Suprapubic skin (tissue), 4 donors: ENCODE measurements at regions not wholly inside any gene's neighbourhood (a gene's known extent, or its start where the extent isn't known, plus 50 kb on each side); places are given as distances from the start of the nearest gene placed in this dataset.

Experiments used
- DNase-seq, 2 donors: peaks; one replicate each; pipeline ENCODE4 v3.0.0-alpha.2; 2019; ENCODE audit warnings: low spot score in 2 of 2
- H3K27ac ChIP-seq: fragments of 200-600 bp; sonication (generic); one replicate; pipeline ENCODE4 v1.5.1; 2019
- H3K27me3 ChIP-seq: fragments of 200-600 bp; sonication (generic); one replicate; pipeline ENCODE4 v1.5.1; 2019
- H3K36me3 ChIP-seq: fragments of 200-600 bp; sonication (generic); one replicate; pipeline ENCODE4 v1.5.1; 2019
- H3K4me1 ChIP-seq: fragments of 200-600 bp; sonication (generic); one replicate; pipeline ENCODE4 v1.5.1; 2019
- H3K4me3 ChIP-seq: fragments of 200-600 bp; sonication (generic); one replicate; pipeline ENCODE4 v1.5.1; 2019; ENCODE audit warnings: mild to moderate bottlenecking
- H3K9me3 ChIP-seq: fragments of 200-600 bp; sonication (generic); one replicate; pipeline ENCODE4 v1.5.1; 2019
- EP300 ChIP-seq: sonication (generic); formaldehyde crosslinking; IDR thresholded peaks from one replicate; pipeline ENCODE4 v1.6.1; 2017; ENCODE audit warnings: antibody characterized with exemption
- POLR2A ChIP-seq, 2 donors: fragments of 450-650 bp; IDR thresholded peaks; one replicate each; pipeline ENCODE4 v1.6.1; 2017; ENCODE audit warnings: antibody characterized with exemption in 2 of 2, mild to moderate bottlenecking in 2 of 2, moderate library complexity in 2 of 2
- POLR2AphosphoS5 ChIP-seq, 3 donors: sonication (generic); formaldehyde crosslinking; IDR thresholded peaks; one replicate each; pipeline ENCODE4 v1.6.1; 2017; ENCODE audit warnings: antibody characterized with exemption in 3 of 3
- WGBS: methylation state at CpG from one replicate; pipeline ENCODE4 v1.1.5; 2018; 5-methylcytosine and 5-hydroxymethylcytosine counted together
- TF ChIP-seq, protein P1 (sequence below), 2 donors: fragments of 200-600 bp in 1 of 2; fragments of 450-650 bp in 1 of 2; sonication (generic) in 1 of 2; IDR thresholded peaks; one replicate each; pipeline ENCODE4 v1.5.1; 2016 to 2019; ENCODE audit warnings: antibody characterized with exemption in 2 of 2, mild to moderate bottlenecking in 1 of 2, moderate library complexity in 1 of 2

DNA sequence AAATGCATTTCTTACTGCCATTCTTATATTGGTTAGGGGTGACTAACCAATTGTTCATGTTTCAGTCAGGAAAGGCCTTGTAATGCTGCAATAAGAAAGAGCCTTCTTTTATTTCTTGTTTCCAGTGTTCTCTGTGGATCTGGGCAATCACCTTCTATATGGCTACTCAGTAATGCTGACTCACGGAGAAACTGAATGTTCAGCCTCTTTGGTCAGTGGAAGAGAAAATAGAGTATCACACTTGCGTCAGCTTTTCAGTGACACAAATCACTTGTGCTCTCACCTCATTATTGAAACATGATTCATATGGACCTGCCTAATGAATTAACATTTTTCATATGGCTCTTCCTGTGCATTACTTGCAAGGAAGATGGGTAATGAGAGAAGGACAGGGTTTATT, 243.9 kb upstream of the POT1 start:
- Histone ChIP-seq H3K9me3 (no peaks in the 10 kb centered on the region), H3K4me3 (no peak overlapping the region), H3K27ac (no peak overlapping the region), H3K36me3 (no peaks in the 10 kb centered on the region), H3K4me1 (no peaks in the 10 kb centered on the region), H3K27me3 (no peaks in the 10 kb centered on the region)
- DNase-seq: no peak
- TF ChIP-seq POLR2AphosphoS5 (IDR thresholded peaks at IDR 0.05) (no peak), POLR2A (IDR thresholded peaks at IDR 0.05) (no peak), EP300 (no peak)
- TF ChIP-seq, protein P1, sequence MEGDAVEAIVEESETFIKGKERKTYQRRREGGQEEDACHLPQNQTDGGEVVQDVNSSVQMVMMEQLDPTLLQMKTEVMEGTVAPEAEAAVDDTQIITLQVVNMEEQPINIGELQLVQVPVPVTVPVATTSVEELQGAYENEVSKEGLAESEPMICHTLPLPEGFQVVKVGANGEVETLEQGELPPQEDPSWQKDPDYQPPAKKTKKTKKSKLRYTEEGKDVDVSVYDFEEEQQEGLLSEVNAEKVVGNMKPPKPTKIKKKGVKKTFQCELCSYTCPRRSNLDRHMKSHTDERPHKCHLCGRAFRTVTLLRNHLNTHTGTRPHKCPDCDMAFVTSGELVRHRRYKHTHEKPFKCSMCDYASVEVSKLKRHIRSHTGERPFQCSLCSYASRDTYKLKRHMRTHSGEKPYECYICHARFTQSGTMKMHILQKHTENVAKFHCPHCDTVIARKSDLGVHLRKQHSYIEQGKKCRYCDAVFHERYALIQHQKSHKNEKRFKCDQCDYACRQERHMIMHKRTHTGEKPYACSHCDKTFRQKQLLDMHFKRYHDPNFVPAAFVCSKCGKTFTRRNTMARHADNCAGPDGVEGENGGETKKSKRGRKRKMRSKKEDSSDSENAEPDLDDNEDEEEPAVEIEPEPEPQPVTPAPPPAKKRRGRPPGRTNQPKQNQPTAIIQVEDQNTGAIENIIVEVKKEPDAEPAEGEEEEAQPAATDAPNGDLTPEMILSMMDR (IDR thresholded peaks at IDR 0.05): no peak
- WGBS: 86% methylated on average over 2 of the region's 2 CpGs

DNA sequence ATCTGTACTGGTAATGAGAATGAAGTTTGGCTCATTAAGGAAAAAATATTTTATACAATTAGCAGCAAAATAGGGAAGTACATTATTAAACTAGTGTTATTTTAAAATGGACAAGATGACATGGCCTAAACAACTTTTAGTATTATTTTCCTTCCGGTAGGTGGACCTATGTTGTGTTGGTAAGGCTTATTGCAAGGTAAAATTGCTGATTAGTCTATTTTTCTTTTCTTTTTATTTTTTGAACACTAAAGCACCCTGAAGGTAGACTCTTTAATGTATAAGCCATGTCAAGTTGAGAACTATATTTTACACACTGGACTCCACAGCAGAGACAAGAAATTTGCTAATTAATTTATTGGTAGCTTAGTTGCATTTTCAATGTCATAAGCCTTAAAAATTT, 239.5 kb upstream of the POT1 start:
- Histone ChIP-seq H3K27me3 (no peaks in the 10 kb centered on the region), H3K4me3 (no peak overlapping the region), H3K4me1 (no peaks in the 10 kb centered on the region), H3K36me3 (no peaks in the 10 kb centered on the region), H3K9me3 (no peaks in the 10 kb centered on the region), H3K27ac (no peak overlapping the region)
- no peak for DNase-seq
- WGBS: 96% methylated on average over 1 of the region's 1 CpG
- TF ChIP-seq POLR2AphosphoS5 (IDR thresholded peaks at IDR 0.05): no peak
- no peak for TF ChIP-seq POLR2A (IDR thresholded peaks at IDR 0.05)
- TF ChIP-seq, protein P1 (IDR thresholded peaks at IDR 0.05): no peak
- no peak for TF ChIP-seq EP300

DNA sequence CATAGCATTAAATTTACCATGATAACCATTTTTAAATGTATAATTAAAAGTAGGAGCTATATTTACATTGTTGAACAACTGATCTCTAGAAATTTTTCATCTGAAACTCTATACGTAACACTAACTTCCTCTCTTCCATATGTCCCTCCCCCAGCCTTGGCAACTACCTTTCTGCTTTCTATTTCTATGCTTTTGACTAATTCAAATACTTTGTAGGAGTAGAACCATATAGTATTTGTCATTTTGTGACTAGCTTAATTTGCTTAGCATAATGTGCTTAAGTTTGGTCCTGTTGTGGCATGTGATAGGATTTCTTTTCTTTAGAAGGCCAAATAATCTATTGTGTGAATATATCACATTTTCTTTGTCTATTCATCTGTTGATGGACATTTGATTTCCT, 225.3 kb upstream of the POT1 start:
- H3K4me1 ChIP-seq: no peaks in the 10 kb centered on the region
- H3K36me3 ChIP-seq: no peaks in the 10 kb centered on the region
- WGBS: 88% methylated on average over 1 of the region's 1 CpG
- H3K27me3 ChIP-seq: no peaks in the 10 kb centered on the region
- no peak overlapping the region for H3K4me3 ChIP-seq
- no peaks in the 10 kb centered on the region for H3K9me3 ChIP-seq
- DNase-seq: no peak
- H3K27ac ChIP-seq: no peak overlapping the region
- TF ChIP-seq, protein P1 (IDR thresholded peaks at IDR 0.05): no peak
- TF ChIP-seq POLR2AphosphoS5 (IDR thresholded peaks at IDR 0.05) (no peak), POLR2A (IDR thresholded peaks at IDR 0.05) (no peak), EP300 (no peak)

DNA sequence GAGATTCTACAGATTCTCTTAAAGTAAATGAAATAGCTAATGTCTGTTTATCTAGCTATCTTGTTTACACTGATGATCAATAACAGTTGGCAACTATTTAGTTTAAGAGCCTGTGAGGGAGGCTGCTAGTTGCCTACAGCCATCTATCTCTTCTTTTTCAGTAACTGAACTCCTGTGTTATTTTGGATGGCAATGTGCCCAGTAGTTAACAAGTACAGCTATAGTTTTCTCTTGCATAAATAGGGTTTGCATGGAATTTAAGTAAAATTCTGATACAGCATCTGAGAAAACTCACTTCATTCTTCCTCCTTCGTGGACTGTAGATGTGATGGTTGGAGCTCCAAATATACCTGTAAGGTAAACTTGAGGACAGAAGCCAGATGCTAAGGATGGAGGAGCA, 219.5 kb upstream of the POT1 start:
- H3K27me3 ChIP-seq: no peaks in the 10 kb centered on the region
- H3K4me1 ChIP-seq: no peaks in the 10 kb centered on the region
- WGBS: 46% methylated on average over 1 of the region's 1 CpG
- DNase-seq: no peak
- H3K9me3 ChIP-seq: no peaks in the 10 kb centered on the region
- H3K36me3 ChIP-seq: no peaks in the 10 kb centered on the region
- H3K27ac ChIP-seq: no peak overlapping the region
- H3K4me3 ChIP-seq: no peak overlapping the region
- TF ChIP-seq POLR2A (IDR thresholded peaks at IDR 0.05) (no peak), POLR2AphosphoS5 (IDR thresholded peaks at IDR 0.05) (no peak)
- TF ChIP-seq, protein P1 (IDR thresholded peaks at IDR 0.05): no peak

DNA sequence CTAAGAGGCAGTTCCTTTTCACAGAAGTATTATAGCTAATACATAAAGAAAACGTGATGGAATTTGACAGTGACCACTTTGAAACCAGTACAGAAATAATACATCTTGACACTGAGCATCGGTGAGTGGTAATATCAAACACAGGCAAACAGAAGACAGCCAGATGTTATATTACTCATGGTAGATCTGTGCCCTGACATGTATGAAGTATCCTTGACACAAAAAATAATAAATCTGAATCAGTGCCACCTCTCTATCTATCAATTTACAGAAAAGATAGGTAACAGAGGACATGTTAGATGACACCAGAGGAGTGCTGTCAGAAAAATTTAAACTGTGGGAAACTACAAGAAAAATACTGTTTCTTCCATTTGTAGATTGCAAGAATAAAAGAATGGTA, 217.4 kb upstream of the POT1 start:
- Histone ChIP-seq H3K9me3 (no peaks in the 10 kb centered on the region), H3K27ac (no peak overlapping the region), H3K4me3 (no peak overlapping the region), H3K36me3 (no peaks in the 10 kb centered on the region), H3K27me3 (no peaks in the 10 kb centered on the region), H3K4me1 (no peaks in the 10 kb centered on the region)
- no peak for TF ChIP-seq POLR2AphosphoS5 (IDR thresholded peaks at IDR 0.05)
- no peak for DNase-seq
- WGBS: 20% methylated on average over 2 of the region's 2 CpGs

DNA sequence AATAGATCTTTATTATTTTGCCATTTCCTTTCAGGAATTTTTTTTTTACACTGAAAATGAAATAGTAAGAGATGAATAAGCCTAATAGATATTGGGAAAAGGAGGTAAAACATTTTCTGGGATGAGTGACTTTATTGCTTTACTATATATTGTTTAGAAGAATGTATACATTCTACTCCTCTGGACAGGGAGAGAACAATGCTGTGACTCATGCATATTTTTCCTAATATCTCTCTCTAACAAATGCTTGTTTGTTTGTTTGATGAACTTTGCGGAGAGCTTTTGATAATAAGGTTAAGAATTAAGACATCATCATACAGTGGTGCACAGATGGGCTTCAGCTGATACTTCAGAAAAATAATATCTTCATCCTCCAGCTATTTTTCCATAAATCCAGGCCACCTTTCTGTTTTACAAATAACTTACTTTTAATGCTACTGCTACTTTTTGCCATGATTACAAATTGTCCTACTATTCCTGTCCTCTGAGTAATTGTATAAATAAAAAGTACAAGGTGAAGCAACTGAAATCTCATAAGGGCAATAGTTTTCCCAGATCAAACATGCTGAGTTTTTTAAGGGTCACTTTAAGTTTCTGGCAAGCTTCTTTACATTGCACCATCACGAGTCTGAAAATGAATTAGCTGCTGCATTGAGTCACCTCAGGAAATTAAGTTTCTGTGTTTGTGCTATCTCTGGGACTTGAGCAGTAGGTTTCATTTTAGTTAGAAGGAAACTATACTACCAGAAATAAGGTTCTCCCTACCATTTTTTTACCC, 207.3 kb upstream of the POT1 start:
- Histone ChIP-seq H3K9me3 (no peaks in the 10 kb centered on the region), H3K27ac (no peak overlapping the region), H3K4me3 (no peak overlapping the region), H3K4me1 (no peaks in the 10 kb centered on the region), H3K27me3 (no peaks in the 10 kb centered on the region), H3K36me3 (no peaks in the 10 kb centered on the region)
- DNase-seq: no peak
- TF ChIP-seq POLR2A (IDR thresholded peaks at IDR 0.05): no peak
- TF ChIP-seq, protein P1 (IDR thresholded peaks at IDR 0.05): no peak
- 50% methylated on average over 2 of the region's 2 CpGs for WGBS
